OCI-LY3 (cell line): ENCODE measurements at regions not wholly inside any gene's neighbourhood (a gene's known extent, or its start where the extent isn't known, plus 50 kb on each side); places are given as distances from the start of the nearest gene placed in this dataset.

ENCODE experiments used
- EZH2phosphoT487 ChIP-seq: fragments of 200-600 bp; shearing (Covaris generic); IDR thresholded peaks from 2 replicates; pipeline ENCODE4 v1.6.1; 2018; ENCODE audit warnings: antibody characterized with exemption, mixed run types, low read depth
- TF ChIP-seq, protein P1 (sequence below): fragments of 200-600, 300-600 bp; sonication (generic); IDR thresholded peaks from 2 replicates; pipeline ENCODE4 v1.5.1; 2014; ENCODE audit warnings: antibody characterized with exemption, low read length, low read depth

DNA sequence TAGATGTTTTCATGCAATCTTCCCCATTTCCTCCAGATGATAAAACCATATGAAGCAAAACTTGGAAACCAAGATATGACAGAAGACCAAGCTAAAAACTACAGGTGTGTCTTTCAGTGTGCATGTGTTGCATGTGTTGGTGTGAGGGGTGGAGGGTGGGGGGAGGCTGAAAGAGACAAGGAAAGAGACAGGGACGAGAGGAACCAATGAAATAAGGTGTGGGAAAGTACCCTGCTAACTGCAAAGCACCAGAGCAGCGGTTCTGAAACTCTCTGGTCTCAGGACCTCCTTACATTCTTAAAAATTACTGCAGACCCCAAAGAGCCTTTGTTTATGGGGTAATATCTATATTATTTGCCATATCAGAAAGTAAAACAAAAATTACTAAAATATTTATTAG is 87.4 kb upstream of the HIVEP3 start:
- TF ChIP-seq, protein P1, sequence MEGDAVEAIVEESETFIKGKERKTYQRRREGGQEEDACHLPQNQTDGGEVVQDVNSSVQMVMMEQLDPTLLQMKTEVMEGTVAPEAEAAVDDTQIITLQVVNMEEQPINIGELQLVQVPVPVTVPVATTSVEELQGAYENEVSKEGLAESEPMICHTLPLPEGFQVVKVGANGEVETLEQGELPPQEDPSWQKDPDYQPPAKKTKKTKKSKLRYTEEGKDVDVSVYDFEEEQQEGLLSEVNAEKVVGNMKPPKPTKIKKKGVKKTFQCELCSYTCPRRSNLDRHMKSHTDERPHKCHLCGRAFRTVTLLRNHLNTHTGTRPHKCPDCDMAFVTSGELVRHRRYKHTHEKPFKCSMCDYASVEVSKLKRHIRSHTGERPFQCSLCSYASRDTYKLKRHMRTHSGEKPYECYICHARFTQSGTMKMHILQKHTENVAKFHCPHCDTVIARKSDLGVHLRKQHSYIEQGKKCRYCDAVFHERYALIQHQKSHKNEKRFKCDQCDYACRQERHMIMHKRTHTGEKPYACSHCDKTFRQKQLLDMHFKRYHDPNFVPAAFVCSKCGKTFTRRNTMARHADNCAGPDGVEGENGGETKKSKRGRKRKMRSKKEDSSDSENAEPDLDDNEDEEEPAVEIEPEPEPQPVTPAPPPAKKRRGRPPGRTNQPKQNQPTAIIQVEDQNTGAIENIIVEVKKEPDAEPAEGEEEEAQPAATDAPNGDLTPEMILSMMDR = no peak
- no peak for TF ChIP-seq EZH2phosphoT487
